ENCODE measurements at regions not wholly inside any gene's neighbourhood (a gene's known extent, or its start where the extent isn't known, plus 50 kb on each side); places are given as distances from the start of the nearest gene placed in this dataset.

DNA sequence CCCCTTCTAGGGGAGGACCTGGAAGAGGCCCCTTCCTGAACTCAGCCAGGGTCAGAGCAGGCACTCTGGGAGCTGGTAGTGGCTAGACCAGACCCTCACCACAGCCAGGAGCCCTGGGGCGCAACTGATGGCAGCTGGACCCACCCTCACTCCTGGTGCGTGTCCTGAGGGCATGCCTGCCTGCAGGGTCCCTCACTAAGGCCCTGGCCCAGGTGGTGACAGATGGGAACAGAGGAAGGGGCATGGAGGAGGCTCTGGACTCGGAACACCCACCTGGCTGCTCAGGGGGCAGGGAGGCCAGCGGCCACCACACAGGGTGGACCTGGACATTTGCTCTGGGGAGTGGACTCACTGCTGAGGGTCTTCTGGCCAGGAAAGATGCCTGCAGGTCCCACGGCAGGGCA is 342.2 kb upstream of the SFSWAP start:
- TF ChIP-seq, protein P1, sequence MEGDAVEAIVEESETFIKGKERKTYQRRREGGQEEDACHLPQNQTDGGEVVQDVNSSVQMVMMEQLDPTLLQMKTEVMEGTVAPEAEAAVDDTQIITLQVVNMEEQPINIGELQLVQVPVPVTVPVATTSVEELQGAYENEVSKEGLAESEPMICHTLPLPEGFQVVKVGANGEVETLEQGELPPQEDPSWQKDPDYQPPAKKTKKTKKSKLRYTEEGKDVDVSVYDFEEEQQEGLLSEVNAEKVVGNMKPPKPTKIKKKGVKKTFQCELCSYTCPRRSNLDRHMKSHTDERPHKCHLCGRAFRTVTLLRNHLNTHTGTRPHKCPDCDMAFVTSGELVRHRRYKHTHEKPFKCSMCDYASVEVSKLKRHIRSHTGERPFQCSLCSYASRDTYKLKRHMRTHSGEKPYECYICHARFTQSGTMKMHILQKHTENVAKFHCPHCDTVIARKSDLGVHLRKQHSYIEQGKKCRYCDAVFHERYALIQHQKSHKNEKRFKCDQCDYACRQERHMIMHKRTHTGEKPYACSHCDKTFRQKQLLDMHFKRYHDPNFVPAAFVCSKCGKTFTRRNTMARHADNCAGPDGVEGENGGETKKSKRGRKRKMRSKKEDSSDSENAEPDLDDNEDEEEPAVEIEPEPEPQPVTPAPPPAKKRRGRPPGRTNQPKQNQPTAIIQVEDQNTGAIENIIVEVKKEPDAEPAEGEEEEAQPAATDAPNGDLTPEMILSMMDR (IDR thresholded peaks at IDR 0.05; ENCODE audit: low read depth, low read length): no peak
- no peak for TF ChIP-seq POLR2A (IDR thresholded peaks at IDR 0.05; ENCODE audit: extremely low read depth, insufficient read length)
- TF ChIP-seq, protein P2, sequence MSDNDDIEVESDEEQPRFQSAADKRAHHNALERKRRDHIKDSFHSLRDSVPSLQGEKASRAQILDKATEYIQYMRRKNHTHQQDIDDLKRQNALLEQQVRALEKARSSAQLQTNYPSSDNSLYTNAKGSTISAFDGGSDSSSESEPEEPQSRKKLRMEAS (IDR thresholded peaks at IDR 0.05; ENCODE audit: low read depth, low read length): no peak

Data from NB4 (cell line).